ENCODE measurements at regions not wholly inside any gene's neighbourhood (a gene's known extent, or its start where the extent isn't known, plus 50 kb on each side); places are given as distances from the start of the nearest gene placed in this dataset.

- Mint-ChIP-seq H3K27me3 (ENCODE audit: unreplicated experiment) (no peaks in the 10 kb centered on the region), H3K9me3 (ENCODE audit: unreplicated experiment) (no peaks in the 10 kb centered on the region), H3K4me1 (ENCODE audit: unreplicated experiment) (peaks cover 68% of the 10 kb centered on the region), H3K36me3 (ENCODE audit: unreplicated experiment) (no peaks in the 10 kb centered on the region), H3K4me3 (ENCODE audit: unreplicated experiment) (no peak overlapping the region), H3K27ac (ENCODE audit: unreplicated experiment) (no peak overlapping the region)
- no peak for DNase-seq (ENCODE audit: extremely low spot score, unreplicated experiment)
- TF ChIP-seq, protein P1, sequence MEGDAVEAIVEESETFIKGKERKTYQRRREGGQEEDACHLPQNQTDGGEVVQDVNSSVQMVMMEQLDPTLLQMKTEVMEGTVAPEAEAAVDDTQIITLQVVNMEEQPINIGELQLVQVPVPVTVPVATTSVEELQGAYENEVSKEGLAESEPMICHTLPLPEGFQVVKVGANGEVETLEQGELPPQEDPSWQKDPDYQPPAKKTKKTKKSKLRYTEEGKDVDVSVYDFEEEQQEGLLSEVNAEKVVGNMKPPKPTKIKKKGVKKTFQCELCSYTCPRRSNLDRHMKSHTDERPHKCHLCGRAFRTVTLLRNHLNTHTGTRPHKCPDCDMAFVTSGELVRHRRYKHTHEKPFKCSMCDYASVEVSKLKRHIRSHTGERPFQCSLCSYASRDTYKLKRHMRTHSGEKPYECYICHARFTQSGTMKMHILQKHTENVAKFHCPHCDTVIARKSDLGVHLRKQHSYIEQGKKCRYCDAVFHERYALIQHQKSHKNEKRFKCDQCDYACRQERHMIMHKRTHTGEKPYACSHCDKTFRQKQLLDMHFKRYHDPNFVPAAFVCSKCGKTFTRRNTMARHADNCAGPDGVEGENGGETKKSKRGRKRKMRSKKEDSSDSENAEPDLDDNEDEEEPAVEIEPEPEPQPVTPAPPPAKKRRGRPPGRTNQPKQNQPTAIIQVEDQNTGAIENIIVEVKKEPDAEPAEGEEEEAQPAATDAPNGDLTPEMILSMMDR (IDR thresholded peaks at IDR 0.05) = no peak
These were observed 84.5 kb upstream of the DUSP5 start for GRCh38 chr10:110413049-110413783.

DNA sequence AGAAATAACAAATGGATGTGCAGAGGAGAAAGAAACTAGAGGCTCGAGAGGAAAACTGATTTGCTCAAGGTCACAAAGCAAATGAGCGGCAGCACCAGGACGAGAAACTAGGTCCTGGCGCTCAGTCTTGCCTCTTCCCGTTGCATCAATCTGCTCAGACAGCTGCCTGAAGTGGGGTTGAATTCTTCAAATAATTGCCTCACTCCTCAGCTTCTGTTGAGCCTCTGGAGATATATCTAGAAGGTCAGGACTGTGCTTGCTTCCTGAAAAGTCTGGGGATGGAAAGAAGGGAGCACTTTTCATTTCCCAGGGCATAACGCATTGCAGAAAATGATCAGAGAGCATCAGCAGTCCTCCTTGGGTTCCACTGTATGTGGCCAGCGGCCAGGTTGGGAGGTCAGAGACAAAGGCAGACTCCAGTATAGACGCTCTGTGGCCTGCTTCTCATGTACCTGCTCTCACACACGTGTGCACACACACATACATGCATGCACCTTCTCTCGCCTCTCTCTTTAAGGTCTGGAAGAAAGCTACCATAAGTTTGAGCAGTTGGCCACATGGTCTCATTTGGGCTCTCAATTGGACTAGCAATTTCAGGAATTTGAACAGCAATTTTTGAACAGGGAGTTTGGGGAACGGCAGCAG, 83.7 kb upstream of the DUSP5 start:
- TF ChIP-seq, protein P1 (IDR thresholded peaks at IDR 0.05) = no peak
- Mint-ChIP-seq H3K9me3 (ENCODE audit: unreplicated experiment) (no peaks in the 10 kb centered on the region), H3K27me3 (ENCODE audit: unreplicated experiment) (no peaks in the 10 kb centered on the region), H3K27ac (ENCODE audit: unreplicated experiment) (no peak overlapping the region), H3K4me1 (ENCODE audit: unreplicated experiment) (peaks cover 60% of the 10 kb centered on the region), H3K4me3 (ENCODE audit: unreplicated experiment) (no peak overlapping the region), H3K36me3 (ENCODE audit: unreplicated experiment) (no peaks in the 10 kb centered on the region)
- DNase-seq (ENCODE audit: extremely low spot score, unreplicated experiment) = no peak

GRCh38 chr10:110414548-110415309, 83.0 kb upstream of the DUSP5 start:
- Mint-ChIP-seq H3K27ac (ENCODE audit: unreplicated experiment) (no peak overlapping the region), H3K4me1 (ENCODE audit: unreplicated experiment) (peaks cover 53% of the 10 kb centered on the region), H3K9me3 (ENCODE audit: unreplicated experiment) (no peaks in the 10 kb centered on the region), H3K4me3 (ENCODE audit: unreplicated experiment) (no peak overlapping the region), H3K27me3 (ENCODE audit: unreplicated experiment) (no peaks in the 10 kb centered on the region), H3K36me3 (ENCODE audit: unreplicated experiment) (no peaks in the 10 kb centered on the region)
- TF ChIP-seq, protein P1 (IDR thresholded peaks at IDR 0.05) = no peak
- no peak for DNase-seq (ENCODE audit: extremely low spot score, unreplicated experiment)

DNA sequence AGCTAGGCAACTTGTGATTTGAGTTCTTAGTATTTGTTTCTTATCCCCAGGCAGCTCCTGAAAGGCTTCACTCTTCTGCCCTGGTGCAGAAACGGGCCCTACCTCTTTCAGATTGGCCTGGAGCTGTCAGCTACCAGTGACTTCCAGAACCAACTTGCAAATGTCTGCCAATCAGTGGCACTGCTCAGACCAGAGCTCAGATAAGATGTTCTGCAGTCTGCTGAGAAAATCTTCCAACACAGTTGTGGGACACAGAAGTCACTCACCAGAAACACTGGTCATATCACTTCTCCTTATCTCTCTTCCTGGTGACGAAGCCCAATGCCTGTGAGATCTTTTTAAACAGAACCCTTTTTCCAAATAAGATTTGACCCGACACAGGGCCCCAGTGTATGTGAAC, 81.9 kb upstream of the DUSP5 start:
- no peaks in the 10 kb centered on the region for H3K27me3 Mint-ChIP-seq (ENCODE audit: unreplicated experiment)
- TF ChIP-seq, protein P1 (IDR thresholded peaks at IDR 0.05) = no peak
- peaks cover 48% of the 10 kb centered on the region for H3K4me1 Mint-ChIP-seq (ENCODE audit: unreplicated experiment)
- no peaks in the 10 kb centered on the region for H3K36me3 Mint-ChIP-seq (ENCODE audit: unreplicated experiment)
- DNase-seq (ENCODE audit: extremely low spot score, unreplicated experiment) = no peak
- no peak overlapping the region for H3K4me3 Mint-ChIP-seq (ENCODE audit: unreplicated experiment)
- no peak overlapping the region for H3K27ac Mint-ChIP-seq (ENCODE audit: unreplicated experiment)
- no peaks in the 10 kb centered on the region for H3K9me3 Mint-ChIP-seq (ENCODE audit: unreplicated experiment)
